Right ventricle myocardium superior (tissue), 1 donor: ENCODE measurements at regions not wholly inside any gene's neighbourhood (a gene's known extent, or its start where the extent isn't known, plus 50 kb on each side); places are given as distances from the start of the nearest gene placed in this dataset.

ENCODE experiments used
- ATAC-seq: fragments of 200-7000 bp; cut with Tn5 transposase; one replicate; pipeline ENCODE4 v1.9.1; 2020; ENCODE audit warnings: mild to moderate bottlenecking; ENCODE audit not compliant: poor library complexity
- DNase-seq: peaks from one replicate; pipeline ENCODE4 v3.0.0-alpha.2; 2020
- intact Hi-C: fragments of 100-400 bp; cut with DNase I; formaldehyde crosslinking; loops from one replicate; pipeline ENCODE4 v1.11.2; 2022
- donor health status: DM: no; HTN: yes; CAD: no; lungs with severe emphysema.

GRCh38 chr4:84384801-84385200 is 114.3 kb downstream of the NKX6-1 start:
- ATAC-seq (no peak), DNase-seq (no peak)
- intact Hi-C loops, result no loop called here

- no peak for ATAC-seq
- intact Hi-C loops, result no loop called here
- no peak for DNase-seq
Observed at GRCh38 chr4:84381759-84382158, 117.3 kb downstream of the NKX6-1 start.

GRCh38 chr4:84379917-84380641 is 119.0 kb downstream of the NKX6-1 start:
- no peak for DNase-seq
- intact Hi-C loops, result no loop called here
- no peak for ATAC-seq

GRCh38 chr4:84378983-84379382 is 120.1 kb downstream of the NKX6-1 start:
- intact Hi-C loops, result no loop called here
- ATAC-seq, result no peak

GRCh38 chr4:84378356-84378755 is 120.7 kb downstream of the NKX6-1 start:
- DNase-seq (no peak), ATAC-seq (no peak)
- intact Hi-C loops, result no loop called here

More at GRCh38 chr4:84378983-84379382, 120.1 kb downstream of the NKX6-1 start:
- DNase-seq, result no peak

- intact Hi-C loops, result no loop called here
- ATAC-seq, result no peak
- no peak for DNase-seq
Observed at GRCh38 chr4:84366907-84367306, 132.2 kb downstream of the NKX6-1 start.

- ATAC-seq (no peak), DNase-seq (no peak)
- intact Hi-C loops, result no loop called here
Observed at GRCh38 chr4:84366161-84366560, 132.9 kb downstream of the NKX6-1 start.

- ATAC-seq (no peak), DNase-seq (no peak)
- intact Hi-C loops, result no loop called here
Observed at GRCh38 chr4:84362896-84363655, 136.0 kb downstream of the NKX6-1 start.

GRCh38 chr4:84342161-84342560 is 156.9 kb downstream of the NKX6-1 start:
- DNase-seq (no peak), ATAC-seq (no peak)
- intact Hi-C loops, result no loop called here

- intact Hi-C loops, result no loop called here
- DNase-seq (no peak), ATAC-seq (no peak)
Observed at GRCh38 chr4:84341559-84341958, 157.5 kb downstream of the NKX6-1 start.

GRCh38 chr4:84338367-84338766 is 160.7 kb downstream of the NKX6-1 start:
- intact Hi-C loops, result no loop called here
- DNase-seq (no peak), ATAC-seq (no peak)

- intact Hi-C loops, result no loop called here
- ATAC-seq (no peak), DNase-seq (no peak)
Observed at GRCh38 chr4:84336964-84337705, 162.0 kb downstream of the NKX6-1 start.

- ATAC-seq, result no peak
- no peak for DNase-seq
- intact Hi-C loops, result no loop called here
Observed at GRCh38 chr4:84327526-84327925, 171.6 kb downstream of the NKX6-1 start.

GRCh38 chr4:84325625-84326024 is 173.5 kb downstream of the NKX6-1 start:
- no peak for ATAC-seq
- DNase-seq, result no peak
- intact Hi-C loops, result no loop called here

- ATAC-seq (no peak), DNase-seq (no peak)
Observed at GRCh38 chr4:84324303-84325245, 174.5 kb downstream of the NKX6-1 start.

GRCh38 chr4:84319124-84319523 is 180.0 kb downstream of the NKX6-1 start:
- DNase-seq (peak; percentile 44), ATAC-seq (no peak)
- intact Hi-C loops, result no loop called here

More at GRCh38 chr4:84324303-84325245, 174.5 kb downstream of the NKX6-1 start:
- intact Hi-C loops, result no loop called here

- ATAC-seq, result no peak
- intact Hi-C loops, result no loop called here
- no peak for DNase-seq
Observed at GRCh38 chr4:84317513-84317912, 181.6 kb downstream of the NKX6-1 start.

- ATAC-seq (no peak), DNase-seq (no peak)
Observed at GRCh38 chr4:84312426-84313012, 186.6 kb downstream of the NKX6-1 start.

More at GRCh38 chr4:84312426-84313012, 186.6 kb downstream of the NKX6-1 start:
- intact Hi-C loops, result no loop called here
